ENCODE measurements at regions not wholly inside any gene's neighbourhood (a gene's known extent, or its start where the extent isn't known, plus 50 kb on each side); places are given as distances from the start of the nearest gene placed in this dataset.
"Not testable (repeated sequence)": the region's sequence is repeated elsewhere in the genome, so short reads cannot be mapped to it uniquely, and the experiment has no call there.

- 88% methylated on average over 7 of the region's 7 CpGs for WGBS (ENCODE audit: insufficient coverage)
Measured at GRCh38 chr4:137783923-137784322, 251.6 kb upstream of the PCDH18 start.

GRCh38 chr4:137775701-137776100 lies 243.4 kb upstream of the PCDH18 start:
- intact Hi-C loops (cut with micrococcal nuclease): no loop called here
- Histone ChIP-seq H4K20me1 (ENCODE audit: insufficient read depth, low read length) (no peaks in the 10 kb centered on the region), H3K36me3 (replicated peaks in 1 of 2; ENCODE audit: control insufficient read depth in 1 of 2, insufficient read depth in 2 of 2, low read length in 2 of 2) (no peaks in the 10 kb centered on the region), H3K4me2 (replicated peaks; ENCODE audit: extremely low read depth, low read length, poor library complexity, severe bottlenecking) (no peak overlapping the region), H3K27me3 (ENCODE audit: control insufficient read depth in 2 of 2, insufficient read depth in 2 of 2, low read length in 2 of 2) (no peaks in the 10 kb centered on the region), H3K9ac (ENCODE audit: insufficient read depth, low read length, poor library complexity, severe bottlenecking) (no peak overlapping the region), H3K79me2 (ENCODE audit: insufficient read depth, low read length) (no peaks in the 10 kb centered on the region), H3K9me3 (replicated peaks in 1 of 2; ENCODE audit: control insufficient read depth in 1 of 2, insufficient read depth in 1 of 2, low read length in 2 of 2) (no peaks in the 10 kb centered on the region), H3K4me3 (replicated peaks in 1 of 3; ENCODE audit: low read depth in 2 of 3, low read length in 3 of 3) (no peak overlapping the region), H3K4me1 (ENCODE audit: control insufficient read depth in 1 of 2, insufficient read depth in 2 of 2, low read length in 2 of 2) (no peaks in the 10 kb centered on the region), H2AFZ (ENCODE audit: insufficient read depth, low read depth, low read length, poor library complexity, severe bottlenecking) (no peak overlapping the region), H3K27ac (ENCODE audit: low read depth in 1 of 2, low read length in 2 of 2) (no peak overlapping the region)
- Mint-ChIP-seq H3K4me1 (no peaks in the 10 kb centered on the region), H3K27me3 (ENCODE audit: low read depth in 3 of 3) (no peaks in the 10 kb centered on the region), H3K27ac (no peak overlapping the region), H3K4me3 (no peak overlapping the region), H3K9me3 (peaks cover 0 to 5% (median 1%) of the 10 kb centered on the region in 7 donors), H3K36me3 (no peaks in the 10 kb centered on the region)
- WGBS (ENCODE audit: insufficient coverage): 86% methylated on average over 1 of the region's 3 CpGs
- no peak for TF ChIP-seq CTCF (IDR thresholded peaks at IDR 0.05)
- DNase-seq: no peak

More at GRCh38 chr4:137783923-137784322, 251.6 kb upstream of the PCDH18 start:
- peaks cover 0 to 13% of the 10 kb centered on the region in 2 donors for H3K9me3 ChIP-seq (replicated peaks in 1 of 2; ENCODE audit: control insufficient read depth in 1 of 2, insufficient read depth in 1 of 2, low read length in 2 of 2)
- H3K27ac Mint-ChIP-seq; H3K9me3 Mint-ChIP-seq; DNase-seq; H3K36me3 ChIP-seq (replicated peaks in 1 of 2; ENCODE audit: control insufficient read depth in 1 of 2, insufficient read depth in 2 of 2, low read length in 2 of 2); H3K27ac ChIP-seq (ENCODE audit: low read depth in 1 of 2, low read length in 2 of 2); H4K20me1 ChIP-seq (ENCODE audit: insufficient read depth, low read length); H2AFZ ChIP-seq (ENCODE audit: insufficient read depth, low read depth, low read length, poor library complexity, severe bottlenecking); H3K27me3 ChIP-seq (ENCODE audit: control insufficient read depth in 2 of 2, insufficient read depth in 2 of 2, low read length in 2 of 2); H3K4me3 ChIP-seq (replicated peaks in 1 of 3; ENCODE audit: low read depth in 2 of 3, low read length in 3 of 3); intact Hi-C loops (cut with micrococcal nuclease); H3K27me3 Mint-ChIP-seq (ENCODE audit: low read depth in 3 of 3); H3K9ac ChIP-seq (ENCODE audit: insufficient read depth, low read length, poor library complexity, severe bottlenecking); H3K4me1 ChIP-seq (ENCODE audit: control insufficient read depth in 1 of 2, insufficient read depth in 2 of 2, low read length in 2 of 2); H3K4me3 Mint-ChIP-seq; H3K4me2 ChIP-seq (replicated peaks; ENCODE audit: extremely low read depth, low read length, poor library complexity, severe bottlenecking); H3K36me3 Mint-ChIP-seq; H3K79me2 ChIP-seq (ENCODE audit: insufficient read depth, low read length); H3K4me1 Mint-ChIP-seq: not testable (repeated sequence)
